Inflammatory macrophage treated with lipopolysaccharide for 1 hour (primary cell): ENCODE measurements at regions not wholly inside any gene's neighbourhood (a gene's known extent, or its start where the extent isn't known, plus 50 kb on each side); places are given as distances from the start of the nearest gene placed in this dataset.

Source experiments
- DNase-seq, 2 donors: peaks; one replicate each; pipeline ENCODE4 v3.0.0-alpha.2; 2020 to 2022

DNA sequence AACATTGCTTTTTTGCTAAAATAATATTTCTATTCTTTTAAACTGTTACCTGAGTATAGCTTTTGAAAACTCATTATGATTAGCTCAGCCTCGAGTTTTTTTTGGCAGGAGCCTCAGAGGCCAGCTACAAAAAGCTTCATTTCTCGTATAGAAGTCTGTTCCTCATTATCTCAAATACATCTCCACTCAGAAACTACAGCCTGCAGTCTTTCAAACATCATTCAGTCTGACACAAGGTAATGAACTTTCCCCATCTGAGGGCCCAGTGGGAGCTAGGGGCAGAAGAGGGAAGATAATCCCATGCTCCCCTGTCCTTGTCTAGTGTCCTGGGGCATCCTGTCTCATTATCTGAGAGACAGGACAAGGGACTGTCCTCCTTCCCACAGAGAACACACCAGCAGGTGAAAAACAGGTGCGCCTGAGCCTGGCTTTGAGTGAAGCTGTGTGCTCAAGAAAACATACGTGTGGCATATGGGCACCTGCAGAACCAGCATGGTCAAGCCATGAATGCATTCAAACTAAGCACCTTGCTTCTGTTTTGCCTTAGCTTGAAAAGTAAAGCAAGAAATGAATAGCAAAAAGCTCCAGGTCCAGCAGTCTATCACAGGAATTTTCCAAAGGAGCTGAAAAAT lies 247.5 kb downstream of the MREG start:
- DNase-seq = no peak

DNA sequence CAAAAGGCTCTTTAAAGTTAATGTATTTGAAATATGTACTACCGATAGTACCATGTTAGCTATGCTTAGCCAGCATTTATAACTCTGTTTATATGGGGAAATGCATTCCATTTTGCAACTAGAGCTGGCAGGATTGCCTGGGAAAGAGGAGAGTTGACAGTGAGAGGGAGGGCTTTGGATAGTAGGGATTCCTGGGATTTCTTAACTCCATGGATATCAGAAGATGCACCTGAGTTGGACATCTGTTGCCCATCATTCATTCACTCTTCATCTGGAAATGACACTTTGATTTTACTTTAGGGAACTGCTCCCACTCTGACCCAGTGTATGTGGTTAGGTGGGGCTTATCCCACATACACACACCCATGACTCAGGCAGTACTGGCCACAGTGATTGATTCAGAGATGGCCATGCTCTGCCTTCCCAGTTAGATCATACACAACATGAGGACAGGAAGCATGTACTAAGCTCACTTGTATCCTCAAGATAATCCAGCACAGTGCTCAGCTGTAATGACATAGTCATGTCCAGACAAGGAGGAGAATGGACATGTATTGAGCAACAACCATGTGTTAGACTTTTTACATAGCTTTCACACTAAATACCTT lies 248.8 kb downstream of the MREG start:
- DNase-seq = peak; percentile 63 to 82

DNA sequence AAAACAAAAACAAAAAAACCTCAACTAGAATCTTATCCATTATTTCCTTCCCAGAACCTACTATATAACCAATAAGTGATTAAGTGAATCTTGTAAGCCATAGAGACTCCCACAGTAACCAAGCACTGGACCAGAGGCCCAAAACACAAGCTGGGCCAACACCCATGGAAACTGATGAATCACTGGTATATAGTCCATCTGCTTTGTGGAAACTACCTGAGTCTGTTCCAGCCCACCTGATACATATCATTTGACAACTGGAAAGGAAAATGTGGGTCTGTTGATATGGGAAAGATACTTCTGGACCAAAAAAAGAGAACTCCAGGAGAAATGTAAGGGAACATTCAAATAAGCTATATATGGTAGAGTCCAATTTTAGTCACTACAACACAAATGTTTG lies 252.8 kb downstream of the MREG start:
- DNase-seq = no peak

DNA sequence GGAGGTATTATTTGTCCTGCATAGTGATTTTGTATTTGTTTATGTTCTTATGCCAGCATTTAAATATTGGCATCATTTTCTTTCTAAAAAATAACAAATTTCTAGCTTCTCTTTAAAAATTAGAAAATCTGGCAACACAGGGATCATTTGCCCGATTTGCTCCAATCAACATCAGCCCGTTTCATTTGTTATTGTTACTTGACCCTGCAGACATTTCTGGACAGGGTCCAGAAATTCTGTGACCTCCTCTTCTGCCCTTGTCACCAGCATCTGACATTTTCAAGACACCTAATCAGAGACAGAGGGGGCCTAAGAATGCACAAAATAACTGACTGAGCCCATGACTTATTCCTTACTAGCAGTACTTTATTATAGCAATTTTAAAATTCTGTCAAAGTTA lies 253.3 kb downstream of the MREG start:
- no peak for DNase-seq

DNA sequence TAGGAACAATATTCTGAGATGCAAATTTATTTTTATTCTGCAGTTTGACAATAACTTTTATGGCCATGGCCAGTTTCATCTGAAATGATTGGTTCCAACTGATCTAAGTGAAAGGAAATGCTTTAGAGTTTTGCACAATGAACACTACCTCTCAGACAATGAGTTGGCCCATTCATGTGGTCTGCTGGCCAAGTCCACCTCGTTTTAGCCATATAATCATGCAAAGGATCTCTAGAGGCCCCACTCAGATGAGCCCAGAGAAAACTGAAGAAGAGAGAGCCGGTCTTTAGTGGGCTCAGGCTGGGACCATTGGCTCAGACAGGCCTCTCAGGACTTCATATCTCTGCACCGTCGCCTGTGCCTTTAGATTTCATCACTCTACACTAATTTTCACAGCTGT lies 254.7 kb downstream of the MREG start:
- DNase-seq = no peak

DNA sequence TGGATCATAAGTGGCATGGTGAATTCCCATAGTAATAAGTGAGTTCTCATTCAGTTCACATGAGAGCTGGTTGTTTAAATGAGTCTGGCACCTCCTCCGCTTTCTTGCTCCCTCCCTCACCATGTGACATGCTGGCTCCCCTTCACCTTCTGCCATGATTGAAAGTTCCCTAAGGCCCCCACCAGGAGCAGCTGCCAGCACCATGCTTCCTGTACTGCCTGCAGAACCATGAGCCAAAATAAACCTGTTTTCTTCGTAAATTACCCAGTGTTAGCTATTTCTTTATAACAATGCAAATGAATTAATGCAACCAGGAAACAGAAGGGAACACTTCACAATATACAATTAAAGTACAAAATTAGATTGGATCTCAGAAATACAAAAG lies 257.0 kb downstream of the MREG start:
- DNase-seq = no peak

DNA sequence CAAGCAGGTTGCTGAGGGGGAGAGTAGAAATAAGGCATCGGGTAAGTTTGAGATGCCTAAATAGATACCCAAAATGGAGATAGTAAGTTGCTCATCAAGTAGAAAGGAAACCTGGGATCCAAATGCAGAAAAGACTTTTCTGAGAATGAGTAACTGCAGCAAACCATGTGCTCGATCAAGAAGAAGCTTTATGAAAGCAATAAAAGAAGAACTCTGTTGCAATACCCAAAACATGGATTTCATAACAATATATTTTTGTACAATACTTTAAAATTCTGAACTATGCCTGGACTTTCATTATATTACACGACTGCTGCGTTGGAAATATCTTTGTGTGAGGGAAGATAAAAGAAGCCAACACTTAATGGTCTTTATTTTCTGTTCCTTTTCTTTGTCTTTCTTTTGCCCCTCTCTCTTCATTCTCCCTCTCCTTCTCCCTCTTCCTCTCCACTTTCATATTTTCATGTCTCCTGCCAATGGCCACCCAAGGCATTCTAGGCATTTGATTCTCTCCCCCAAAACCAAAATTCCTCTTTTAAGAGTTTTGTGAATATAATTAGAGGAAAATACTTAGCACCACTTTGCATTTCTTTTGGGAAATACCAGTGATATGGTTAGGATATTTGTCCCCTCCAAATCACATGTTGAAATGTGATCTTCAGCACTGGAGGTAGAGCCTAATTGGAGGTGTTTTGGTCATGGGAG lies 257.6 kb downstream of the MREG start:
- peak; percentile 62 to 66 for DNase-seq

DNA sequence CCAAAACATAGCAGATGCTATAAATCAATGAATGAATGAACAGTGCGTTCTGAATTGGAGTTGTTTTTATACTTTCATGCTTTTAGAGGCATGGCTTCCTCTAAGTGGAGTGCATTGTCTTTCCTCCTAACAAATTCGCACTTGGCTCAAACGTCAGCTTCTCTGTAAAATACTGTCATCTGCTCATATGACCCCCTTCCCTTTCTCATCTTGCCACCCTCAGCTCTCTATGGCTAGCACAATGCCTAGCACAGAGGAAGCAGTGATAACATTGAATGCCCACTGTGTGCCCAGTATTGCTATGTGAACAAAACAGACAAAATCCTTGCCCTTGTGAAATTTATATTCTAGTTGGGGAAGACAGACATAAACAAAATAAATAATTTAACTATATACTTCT lies 258.8 kb downstream of the MREG start:
- peak; percentile 48 to 70 for DNase-seq

DNA sequence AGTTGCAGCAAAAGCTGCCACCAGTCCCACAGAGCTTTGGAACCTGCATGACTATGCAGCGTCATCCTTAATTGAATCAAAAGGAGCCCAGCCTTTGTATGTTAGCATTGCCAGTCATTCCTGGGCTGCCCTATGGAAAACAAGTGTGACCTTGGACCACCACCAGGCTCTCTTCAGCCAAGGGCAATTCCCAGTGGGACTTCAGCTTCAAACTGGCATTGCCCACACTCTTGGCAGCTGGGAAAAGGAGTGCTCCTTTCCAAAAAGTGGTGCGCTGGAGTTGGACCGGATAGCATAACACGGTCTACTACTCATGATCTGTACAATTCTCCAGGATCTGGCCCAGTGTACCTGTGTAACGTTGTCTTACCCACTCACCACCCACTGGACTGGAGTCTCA lies 259.5 kb downstream of the MREG start:
- DNase-seq = no peak

DNA sequence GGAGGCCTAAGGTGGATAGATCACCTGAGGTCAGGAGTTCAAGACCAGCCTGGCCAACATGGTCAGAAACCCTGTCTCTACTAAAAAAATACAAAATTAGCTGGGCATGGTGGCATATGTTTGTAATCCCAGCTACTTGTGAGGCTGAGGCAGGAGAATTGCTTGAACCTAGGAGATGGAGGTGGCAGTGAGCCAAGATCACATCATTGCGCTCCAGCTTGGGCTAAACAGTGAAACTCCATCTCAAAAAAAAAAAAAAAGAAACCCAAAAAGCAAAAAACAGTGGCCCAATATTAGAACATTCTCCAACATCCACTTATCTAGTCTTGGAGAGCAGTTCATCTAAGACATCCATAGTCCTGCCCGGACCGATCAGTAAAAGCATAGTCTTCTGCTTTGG lies 260.4 kb downstream of the MREG start:
- DNase-seq = no peak

DNA sequence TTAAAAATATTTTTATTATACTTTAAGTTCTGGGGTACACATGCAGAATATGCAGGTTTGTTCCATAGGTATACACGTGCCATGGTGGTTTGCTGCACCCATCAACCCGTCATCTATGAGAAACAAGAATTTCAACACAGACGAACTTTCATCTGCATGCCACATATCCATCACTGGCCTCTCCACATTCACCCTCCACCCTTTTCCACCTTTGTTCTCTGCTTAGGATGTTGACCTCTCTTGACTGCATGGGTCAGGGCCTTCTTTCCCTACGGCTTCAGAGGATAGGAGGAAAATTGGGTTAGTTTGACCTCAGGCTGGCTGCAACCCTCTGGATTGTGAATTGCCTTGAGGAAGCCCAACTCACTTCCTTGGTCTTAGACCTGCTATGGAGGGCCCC lies 260.9 kb downstream of the MREG start:
- DNase-seq = no peak

DNA sequence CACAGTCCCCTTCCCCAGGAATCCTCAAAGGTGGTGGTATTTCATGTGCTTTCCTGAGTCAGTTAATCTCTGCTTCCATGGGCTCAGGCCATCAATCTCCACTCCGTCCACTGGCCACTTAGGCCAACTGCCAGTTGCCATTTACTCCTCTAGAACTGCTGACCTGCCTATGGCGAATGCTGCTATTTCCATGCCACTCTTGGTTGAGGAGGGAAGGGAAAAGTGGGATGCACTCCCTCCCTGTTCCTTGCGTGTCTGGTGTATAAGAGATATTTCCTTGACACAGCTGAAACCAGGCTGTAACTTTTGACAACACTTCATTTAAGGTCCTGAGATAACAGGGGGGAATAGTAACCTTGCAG lies 261.5 kb downstream of the MREG start:
- DNase-seq = no peak

DNA sequence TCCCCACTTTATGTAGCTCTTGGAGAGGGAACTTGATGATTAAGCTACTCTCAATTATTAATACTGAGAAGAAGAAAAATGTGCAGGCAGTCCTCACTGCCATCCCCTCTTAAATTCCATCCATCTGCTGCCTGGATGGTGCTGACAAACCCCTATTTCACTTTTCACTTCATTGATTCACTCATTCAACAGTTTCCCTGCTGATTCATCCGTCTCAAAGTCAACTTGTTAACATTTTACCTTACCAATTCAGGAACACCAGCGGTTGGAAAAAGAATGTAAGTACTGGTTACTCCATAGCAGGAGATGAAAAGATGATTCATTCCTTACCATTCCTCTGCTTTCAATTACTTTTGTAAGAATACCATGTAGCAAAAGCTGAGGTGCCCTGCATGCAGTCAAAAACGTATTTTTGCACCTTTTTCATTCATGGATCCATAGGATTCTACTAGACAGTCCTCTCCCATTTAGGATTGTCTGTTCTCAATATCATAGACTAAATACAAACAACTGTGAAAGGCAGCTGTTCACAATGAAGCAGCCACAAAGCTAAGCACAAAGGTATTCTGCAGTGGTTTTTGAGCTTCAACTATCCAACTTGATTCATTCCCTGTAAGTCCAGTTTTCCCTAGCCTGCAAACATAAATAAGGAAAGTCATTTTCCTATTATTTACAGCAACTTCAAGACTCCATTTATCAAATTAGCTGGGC lies 262.0 kb downstream of the MREG start:
- DNase-seq = no peak

DNA sequence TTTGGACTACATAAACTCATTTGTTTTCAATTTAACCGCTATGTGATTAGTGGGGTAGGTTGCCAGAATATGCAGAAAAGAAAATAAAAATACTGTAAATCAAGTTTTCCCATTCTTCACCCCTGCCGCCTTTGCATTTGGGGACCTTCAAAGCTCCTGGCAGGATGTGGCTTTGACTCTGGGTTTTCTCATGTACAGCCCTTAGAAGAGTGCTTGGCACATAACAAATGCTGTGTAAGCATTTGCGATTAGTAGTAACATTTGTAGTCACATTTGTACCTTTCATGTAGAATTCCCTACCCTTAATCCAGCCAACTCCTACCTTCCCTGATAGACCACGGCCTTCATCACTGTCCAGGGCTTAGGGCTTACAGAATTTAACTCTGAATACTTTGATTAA lies 262.6 kb downstream of the MREG start:
- no peak for DNase-seq

DNA sequence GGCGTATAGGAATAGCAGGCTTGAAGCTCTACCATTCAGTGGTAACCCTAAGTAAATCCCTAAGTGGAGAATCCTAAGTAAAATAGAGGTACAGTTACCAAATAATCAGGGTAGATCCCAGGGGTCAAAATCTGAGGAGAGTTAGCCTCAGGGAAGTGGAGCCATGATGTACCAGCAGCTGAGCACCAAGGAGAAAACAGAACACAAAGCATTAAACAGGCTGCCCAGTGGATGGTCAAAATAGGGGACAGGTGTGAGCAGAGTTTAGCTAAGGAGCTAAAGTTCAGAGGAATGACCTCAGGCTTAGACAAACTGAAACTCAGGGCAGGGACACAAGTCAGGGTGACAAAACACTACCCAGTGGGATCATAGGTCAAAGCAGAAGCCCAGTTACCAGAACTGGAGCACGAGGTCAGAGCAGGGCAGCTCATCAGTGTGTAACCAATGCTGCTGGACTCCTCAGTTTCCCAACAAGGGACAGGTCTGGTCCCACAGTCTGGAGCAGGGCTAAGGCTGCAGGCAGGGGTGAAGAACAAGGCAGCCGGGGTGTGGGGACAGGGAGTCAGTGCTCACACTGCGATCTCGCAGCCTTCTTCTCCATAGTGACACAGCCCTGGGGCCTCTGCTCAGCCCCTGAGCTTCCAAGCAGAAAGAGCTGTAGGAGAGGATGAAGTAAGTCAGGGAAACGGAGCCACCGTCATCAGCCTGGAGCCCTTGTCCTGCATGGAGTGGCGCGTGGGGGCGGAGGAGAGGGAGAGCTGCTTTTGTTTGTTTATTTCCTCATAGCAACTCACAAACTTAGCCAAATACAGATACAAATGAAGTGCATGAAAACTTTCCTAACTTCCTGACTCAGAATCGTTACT lies 264.0 kb downstream of the MREG start:
- DNase-seq = peak; percentile 90 to 96

DNA sequence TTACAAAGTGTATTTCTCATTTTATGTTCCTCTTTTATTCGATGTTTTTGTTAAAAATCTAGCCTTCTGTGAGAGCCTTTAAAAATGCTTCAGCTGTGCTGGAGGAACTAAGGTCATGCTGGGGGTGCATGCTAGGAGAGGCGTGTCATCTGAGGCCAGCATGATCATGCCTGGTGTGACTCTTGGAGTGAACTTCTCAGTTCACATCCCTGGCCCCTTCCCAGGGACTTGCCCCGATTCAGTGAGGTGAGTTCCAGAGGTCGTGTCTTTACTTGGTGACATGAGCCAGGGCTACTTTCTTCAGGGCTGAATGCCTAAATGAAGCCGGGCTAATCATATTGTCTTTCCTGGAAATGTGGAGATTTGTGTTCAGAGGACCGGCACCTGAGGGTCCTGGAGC lies 264.9 kb downstream of the MREG start:
- DNase-seq = peak; percentile 73 to 87

DNA sequence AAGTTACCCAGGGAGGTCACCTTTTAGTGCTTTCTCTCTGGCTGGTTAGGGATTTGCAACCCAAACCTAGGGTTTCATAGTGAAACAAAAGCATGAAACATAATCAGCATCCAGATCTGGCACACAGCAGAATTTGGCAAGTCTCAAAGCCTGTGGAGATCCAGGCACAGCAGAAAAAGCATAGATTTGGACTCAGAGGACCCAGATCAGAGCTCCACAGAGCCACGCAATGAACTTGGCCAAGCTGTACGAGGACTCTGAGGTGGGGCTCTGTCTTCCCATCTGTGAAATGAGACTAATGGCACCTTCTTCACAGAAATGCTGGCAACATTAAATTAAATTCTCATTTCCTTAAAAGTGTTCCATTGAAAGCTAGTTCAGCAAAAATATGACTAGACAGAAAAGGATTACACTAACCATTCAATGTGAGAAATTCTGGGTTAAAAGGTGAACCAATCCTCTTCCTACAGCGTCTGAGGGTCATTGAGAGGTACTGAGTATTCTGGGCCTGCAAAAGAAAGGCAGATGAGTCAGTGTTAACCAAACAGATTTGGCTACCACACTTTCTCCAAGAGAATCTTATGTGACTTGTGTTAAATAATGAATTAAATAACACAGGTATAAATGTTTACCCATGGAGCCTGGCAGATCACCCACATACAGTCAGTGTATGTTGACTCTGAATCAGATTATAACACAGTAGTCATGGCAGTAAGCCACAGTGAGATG lies 266.3 kb downstream of the MREG start:
- peak in 1 of 2 donors; percentile 36 for DNase-seq

DNA sequence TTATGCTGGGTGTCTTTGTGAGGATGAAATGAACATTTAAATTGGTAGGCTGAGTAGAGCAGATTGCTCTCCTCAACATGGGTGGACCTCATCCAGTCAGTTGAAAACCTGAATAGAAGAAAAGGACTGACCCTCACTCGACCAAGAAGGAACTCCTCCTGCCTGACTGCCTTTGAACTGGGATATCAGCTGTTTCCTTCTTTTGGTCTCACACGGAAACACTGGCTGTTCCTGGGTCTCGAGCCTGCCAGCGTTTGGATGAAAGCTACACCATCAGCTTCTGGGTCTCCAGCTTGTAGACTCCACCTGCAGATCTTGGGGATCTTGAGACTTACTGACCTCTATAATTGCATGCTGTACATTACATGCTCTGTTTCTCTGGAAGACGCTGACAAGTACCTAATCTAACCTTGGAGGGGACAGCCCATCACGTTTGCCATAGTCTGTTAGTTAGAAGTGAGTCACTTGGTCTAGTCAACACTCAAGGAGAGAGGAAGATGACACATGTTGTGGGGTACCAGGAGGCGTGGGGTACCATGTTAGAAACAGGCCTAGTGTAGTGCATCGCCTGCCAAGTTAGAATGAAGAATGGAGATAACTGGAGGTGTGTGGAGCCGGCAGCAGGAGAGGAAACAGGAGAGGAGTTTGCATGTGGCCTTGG lies 267.0 kb downstream of the MREG start:
- no peak for DNase-seq

DNA sequence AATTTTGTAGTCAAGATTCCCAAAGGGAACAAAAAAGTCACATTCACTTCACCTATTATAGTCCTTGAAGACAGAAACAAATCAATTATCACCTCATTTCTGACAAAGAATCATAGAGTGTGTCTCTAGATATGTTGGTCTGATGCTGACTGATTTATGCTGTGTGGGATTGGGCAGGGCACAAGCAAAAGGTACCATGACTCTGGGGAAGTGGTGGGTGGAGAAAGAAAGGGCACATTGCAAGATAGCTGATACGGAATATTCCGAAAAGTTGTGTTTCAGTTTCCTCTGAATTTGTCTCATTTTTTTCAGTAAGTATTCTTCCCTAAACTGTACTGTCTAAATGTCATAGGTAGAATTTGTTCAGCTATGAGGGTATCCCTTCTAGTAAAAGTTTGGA lies 268.0 kb downstream of the MREG start:
- peak; percentile 72 to 84 for DNase-seq

DNA sequence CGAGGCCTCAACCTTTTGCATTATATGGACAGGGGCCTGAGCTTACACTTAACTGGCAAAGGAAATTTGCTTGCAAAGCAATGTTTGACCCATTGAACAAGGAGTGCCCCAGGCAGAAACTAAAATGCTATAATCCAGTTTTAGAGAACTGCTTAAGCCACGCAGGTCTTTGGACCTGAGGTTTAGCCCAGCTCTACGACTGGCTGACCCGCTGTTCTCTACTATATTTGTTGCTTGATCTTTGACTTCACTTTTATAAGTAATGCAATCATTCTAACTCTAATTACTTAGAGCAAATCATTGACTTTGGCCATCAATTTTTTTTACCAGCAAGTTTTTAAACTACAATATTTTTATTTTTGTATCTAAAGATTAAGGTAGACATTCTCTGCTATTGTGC lies 268.8 kb downstream of the MREG start:
- no peak for DNase-seq

DNA sequence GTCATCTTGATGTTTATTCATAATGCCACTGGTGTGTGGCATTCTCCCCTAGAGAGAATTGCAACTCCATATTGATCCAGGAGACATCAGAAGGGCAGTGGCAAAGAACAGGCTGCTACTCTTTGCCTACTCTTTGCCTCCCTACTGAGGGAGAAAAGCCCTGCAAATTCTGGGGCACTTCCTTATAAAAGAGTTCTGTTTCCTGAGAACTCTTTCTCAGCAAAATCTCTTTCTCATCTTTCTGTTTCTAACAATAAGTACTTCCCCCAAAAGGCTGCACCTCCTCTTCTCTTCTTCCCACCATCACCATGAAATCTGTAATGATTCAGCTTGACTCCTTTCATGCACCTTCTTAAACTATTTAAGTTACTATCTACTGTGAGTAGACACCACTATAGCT lies 270.3 kb downstream of the MREG start:
- peak; percentile 35 to 48 for DNase-seq

DNA sequence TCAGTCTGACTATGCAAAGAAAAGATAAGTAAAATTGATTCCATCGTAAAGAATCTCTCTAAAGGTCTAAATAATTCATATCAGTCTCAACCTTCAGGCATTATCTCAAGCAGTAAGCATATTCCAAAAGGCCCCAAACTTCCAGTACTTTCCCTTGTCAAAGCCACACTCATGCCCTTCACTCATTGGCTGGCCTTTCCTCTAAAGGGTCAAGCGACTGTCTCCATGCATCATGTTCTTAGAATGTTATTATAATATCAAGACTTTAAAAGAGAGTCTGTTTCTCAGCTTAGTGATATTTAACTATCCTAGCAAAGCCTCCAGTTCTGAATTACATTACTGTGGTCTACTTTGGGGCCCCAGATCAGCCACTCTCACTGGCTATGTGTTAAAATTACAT lies 271.3 kb downstream of the MREG start:
- DNase-seq = no peak
